ENCODE measurements at regions not wholly inside any gene's neighbourhood (a gene's known extent, or its start where the extent isn't known, plus 50 kb on each side); places are given as distances from the start of the nearest gene placed in this dataset.

GRCh38 chr5:51449026-51449425 lies 65.8 kb downstream of the ISL1 start:
- H3K4me1 Mint-ChIP-seq (ENCODE audit: low read depth, unreplicated experiment) = peaks cover 2% of the 10 kb centered on the region
- H3K27me3 Mint-ChIP-seq (ENCODE audit: unreplicated experiment) = no peaks in the 10 kb centered on the region
- no peak overlapping the region for H3K27ac Mint-ChIP-seq (ENCODE audit: unreplicated experiment)
- H3K36me3 Mint-ChIP-seq (ENCODE audit: unreplicated experiment) = no peaks in the 10 kb centered on the region
- H3K4me3 Mint-ChIP-seq (ENCODE audit: unreplicated experiment) = no peak overlapping the region
- no peaks in the 10 kb centered on the region for H3K9me3 Mint-ChIP-seq (ENCODE audit: unreplicated experiment)
- no peak for DNase-seq
- no peak for TF ChIP-seq CTCF (IDR thresholded peaks at IDR 0.05; ENCODE audit: partially characterized antibody, unreplicated experiment)

GRCh38 chr5:51452562-51452961 lies 69.3 kb downstream of the ISL1 start:
- Mint-ChIP-seq H3K36me3 (ENCODE audit: unreplicated experiment) (no peaks in the 10 kb centered on the region), H3K9me3 (ENCODE audit: unreplicated experiment) (peaks cover 1% of the 10 kb centered on the region), H3K27ac (ENCODE audit: unreplicated experiment) (no peak overlapping the region), H3K4me3 (ENCODE audit: unreplicated experiment) (no peak overlapping the region), H3K27me3 (ENCODE audit: unreplicated experiment) (no peaks in the 10 kb centered on the region), H3K4me1 (ENCODE audit: low read depth, unreplicated experiment) (no peaks in the 10 kb centered on the region)
- DNase-seq = no peak
- no peak for TF ChIP-seq CTCF (IDR thresholded peaks at IDR 0.05; ENCODE audit: partially characterized antibody, unreplicated experiment)

- H3K27ac Mint-ChIP-seq (ENCODE audit: unreplicated experiment) = no peak overlapping the region
- H3K4me3 Mint-ChIP-seq (ENCODE audit: unreplicated experiment) = no peak overlapping the region
- H3K9me3 Mint-ChIP-seq (ENCODE audit: unreplicated experiment) = no peaks in the 10 kb centered on the region
- H3K27me3 Mint-ChIP-seq (ENCODE audit: unreplicated experiment) = no peaks in the 10 kb centered on the region
- no peak for DNase-seq
- no peaks in the 10 kb centered on the region for H3K4me1 Mint-ChIP-seq (ENCODE audit: low read depth, unreplicated experiment)
- no peaks in the 10 kb centered on the region for H3K36me3 Mint-ChIP-seq (ENCODE audit: unreplicated experiment)
- TF ChIP-seq CTCF (IDR thresholded peaks at IDR 0.05; ENCODE audit: partially characterized antibody, unreplicated experiment) = no peak
Measured at GRCh38 chr5:51465165-51465564, 81.9 kb downstream of the ISL1 start.

- no peaks in the 10 kb centered on the region for H3K4me1 Mint-ChIP-seq (ENCODE audit: low read depth, unreplicated experiment)
- no peaks in the 10 kb centered on the region for H3K27me3 Mint-ChIP-seq (ENCODE audit: unreplicated experiment)
- H3K9me3 Mint-ChIP-seq (ENCODE audit: unreplicated experiment) = no peaks in the 10 kb centered on the region
- no peak overlapping the region for H3K27ac Mint-ChIP-seq (ENCODE audit: unreplicated experiment)
- no peaks in the 10 kb centered on the region for H3K36me3 Mint-ChIP-seq (ENCODE audit: unreplicated experiment)
- H3K4me3 Mint-ChIP-seq (ENCODE audit: unreplicated experiment) = no peak overlapping the region
- no peak for TF ChIP-seq CTCF (IDR thresholded peaks at IDR 0.05; ENCODE audit: partially characterized antibody, unreplicated experiment)
- no peak for DNase-seq
Measured at GRCh38 chr5:51466214-51466613, 83.0 kb downstream of the ISL1 start.

- H3K27ac Mint-ChIP-seq (ENCODE audit: unreplicated experiment) = no peak overlapping the region
- H3K9me3 Mint-ChIP-seq (ENCODE audit: unreplicated experiment) = no peaks in the 10 kb centered on the region
- no peaks in the 10 kb centered on the region for H3K36me3 Mint-ChIP-seq (ENCODE audit: unreplicated experiment)
- H3K4me3 Mint-ChIP-seq (ENCODE audit: unreplicated experiment) = no peak overlapping the region
- TF ChIP-seq CTCF (IDR thresholded peaks at IDR 0.05; ENCODE audit: partially characterized antibody, unreplicated experiment) = no peak
- H3K4me1 Mint-ChIP-seq (ENCODE audit: low read depth, unreplicated experiment) = no peaks in the 10 kb centered on the region
- no peak for DNase-seq
- no peaks in the 10 kb centered on the region for H3K27me3 Mint-ChIP-seq (ENCODE audit: unreplicated experiment)
Measured at GRCh38 chr5:51468196-51468595, 84.9 kb downstream of the ISL1 start.
